Keratinocyte (primary cell): ENCODE measurements at regions not wholly inside any gene's neighbourhood (a gene's known extent, or its start where the extent isn't known, plus 50 kb on each side); places are given as distances from the start of the nearest gene placed in this dataset.

Experiments
- EZH2 ChIP-seq: IDR thresholded peaks from one replicate; pipeline ENCODE4 v1.6.1; 2012; ENCODE audit warnings: inconsistent platforms, mild to moderate bottlenecking, low read length, moderate library complexity
- TF ChIP-seq, protein P1 (sequence below), 3 experiments: IDR thresholded peaks in 1 of 3; conservative IDR thresholded peaks in 1 of 3; optimal IDR thresholded peaks in 1 of 3; 2 replicates in 2 of 3; 3 replicates in 1 of 3; pipeline versions ENCODE3 to v1.5.1; 2011; ENCODE audit warnings: low read length in 3 of 3, mild to moderate bottlenecking in 3 of 3, moderate library complexity in 2 of 3, control low read depth in 1 of 3, inconsistent platforms in 1 of 3; ENCODE audit not compliant: insufficient read depth in 2 of 3; ENCODE audit errors: extremely low read depth in 1 of 3

DNA sequence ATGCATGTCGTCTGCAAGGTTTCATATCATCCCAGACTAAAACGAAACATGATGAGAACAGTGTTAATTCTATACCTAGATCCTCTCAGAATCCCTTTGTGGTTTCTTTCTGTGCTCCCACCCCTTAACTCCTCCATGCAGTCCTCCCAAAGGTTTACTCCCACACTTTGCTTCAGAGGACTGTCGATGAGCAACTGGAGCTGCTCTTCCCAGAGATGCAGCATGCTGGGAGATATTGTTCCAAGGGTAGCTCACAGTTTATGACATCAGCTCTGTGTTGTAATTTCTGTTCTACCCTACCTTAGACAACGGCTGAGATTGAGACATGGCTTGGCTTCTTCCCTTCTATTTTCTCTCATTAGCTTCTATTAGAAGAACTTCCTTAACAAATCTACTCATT, 313.0 kb upstream of the COL8A1 start:
- TF ChIP-seq, protein P1, sequence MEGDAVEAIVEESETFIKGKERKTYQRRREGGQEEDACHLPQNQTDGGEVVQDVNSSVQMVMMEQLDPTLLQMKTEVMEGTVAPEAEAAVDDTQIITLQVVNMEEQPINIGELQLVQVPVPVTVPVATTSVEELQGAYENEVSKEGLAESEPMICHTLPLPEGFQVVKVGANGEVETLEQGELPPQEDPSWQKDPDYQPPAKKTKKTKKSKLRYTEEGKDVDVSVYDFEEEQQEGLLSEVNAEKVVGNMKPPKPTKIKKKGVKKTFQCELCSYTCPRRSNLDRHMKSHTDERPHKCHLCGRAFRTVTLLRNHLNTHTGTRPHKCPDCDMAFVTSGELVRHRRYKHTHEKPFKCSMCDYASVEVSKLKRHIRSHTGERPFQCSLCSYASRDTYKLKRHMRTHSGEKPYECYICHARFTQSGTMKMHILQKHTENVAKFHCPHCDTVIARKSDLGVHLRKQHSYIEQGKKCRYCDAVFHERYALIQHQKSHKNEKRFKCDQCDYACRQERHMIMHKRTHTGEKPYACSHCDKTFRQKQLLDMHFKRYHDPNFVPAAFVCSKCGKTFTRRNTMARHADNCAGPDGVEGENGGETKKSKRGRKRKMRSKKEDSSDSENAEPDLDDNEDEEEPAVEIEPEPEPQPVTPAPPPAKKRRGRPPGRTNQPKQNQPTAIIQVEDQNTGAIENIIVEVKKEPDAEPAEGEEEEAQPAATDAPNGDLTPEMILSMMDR (optimal IDR thresholded peaks at IDR 0.05 in 1 of 3, IDR thresholded peaks at IDR 0.05 in 1 of 3, conservative IDR thresholded peaks at IDR 0.05 in 1 of 3; ENCODE audit: extremely low read depth in 1 of 3, insufficient read depth in 2 of 3, low read length in 3 of 3): no peak
- no peak for TF ChIP-seq EZH2
